Osteocyte (in vitro differentiated cells): ENCODE measurements at regions not wholly inside any gene's neighbourhood (a gene's known extent, or its start where the extent isn't known, plus 50 kb on each side); places are given as distances from the start of the nearest gene placed in this dataset.

Experiments
- DNase-seq: peaks from one replicate; pipeline ENCODE4 v3.0.0; 2021; ENCODE audit warnings: mixed read lengths; ENCODE audit not compliant: unreplicated experiment; ENCODE audit errors: extremely low spot score
- H3K27ac Mint-ChIP-seq: one replicate; pipeline ENCODE4 v1.8.0; 2021; ENCODE audit warnings: mild to moderate bottlenecking, mixed read lengths; ENCODE audit not compliant: unreplicated experiment
- H3K27me3 Mint-ChIP-seq: one replicate; pipeline ENCODE4 v1.8.0; 2021; ENCODE audit warnings: mixed read lengths; ENCODE audit not compliant: unreplicated experiment
- H3K36me3 Mint-ChIP-seq: one replicate; pipeline ENCODE4 v1.8.0; 2021; ENCODE audit warnings: mixed read lengths; ENCODE audit not compliant: unreplicated experiment
- H3K4me1 Mint-ChIP-seq: one replicate; pipeline ENCODE4 v1.8.0; 2021; ENCODE audit warnings: mixed read lengths; ENCODE audit not compliant: unreplicated experiment
- H3K4me3 Mint-ChIP-seq: one replicate; pipeline ENCODE4 v1.8.0; 2021; ENCODE audit warnings: mild to moderate bottlenecking, moderate library complexity, mixed read lengths; ENCODE audit not compliant: unreplicated experiment
- H3K9me3 Mint-ChIP-seq: one replicate; pipeline ENCODE4 v1.8.0; 2021; ENCODE audit warnings: mixed read lengths; ENCODE audit not compliant: unreplicated experiment
- CTCF ChIP-seq: fragments of 200-600 bp; sonication (generic); IDR thresholded peaks from 2 replicates; pipeline ENCODE4 v1.5.0; 2021; ENCODE audit warnings: antibody characterized with exemption, mild to moderate bottlenecking, moderate library complexity

DNA sequence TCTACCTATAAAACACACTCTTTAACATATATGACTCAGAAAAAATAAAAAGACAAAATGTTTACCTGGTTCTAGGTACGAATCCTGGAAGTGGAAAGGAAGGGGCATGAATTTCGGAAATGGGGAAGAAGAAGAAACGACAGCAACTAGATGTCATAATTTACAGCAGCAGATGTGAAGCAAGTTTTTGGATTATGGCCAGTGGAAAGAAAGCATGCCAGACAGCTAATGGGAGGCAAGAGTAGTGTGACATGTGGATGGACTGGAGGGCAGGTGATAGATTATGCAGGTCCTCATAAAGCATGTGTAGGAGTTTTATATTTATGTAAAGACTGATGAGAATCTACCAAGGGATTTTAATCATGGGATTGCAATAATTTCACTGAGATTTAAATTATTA, 279.0 kb upstream of the TACR3 start:
- H3K27me3 Mint-ChIP-seq: no peaks in the 10 kb centered on the region
- H3K36me3 Mint-ChIP-seq: no peaks in the 10 kb centered on the region
- no peak overlapping the region for H3K4me3 Mint-ChIP-seq
- H3K27ac Mint-ChIP-seq: no peak overlapping the region
- TF ChIP-seq CTCF: no peak
- peaks cover 25% of the 10 kb centered on the region for H3K9me3 Mint-ChIP-seq
- no peaks in the 10 kb centered on the region for H3K4me1 Mint-ChIP-seq
- DNase-seq: no peak

DNA sequence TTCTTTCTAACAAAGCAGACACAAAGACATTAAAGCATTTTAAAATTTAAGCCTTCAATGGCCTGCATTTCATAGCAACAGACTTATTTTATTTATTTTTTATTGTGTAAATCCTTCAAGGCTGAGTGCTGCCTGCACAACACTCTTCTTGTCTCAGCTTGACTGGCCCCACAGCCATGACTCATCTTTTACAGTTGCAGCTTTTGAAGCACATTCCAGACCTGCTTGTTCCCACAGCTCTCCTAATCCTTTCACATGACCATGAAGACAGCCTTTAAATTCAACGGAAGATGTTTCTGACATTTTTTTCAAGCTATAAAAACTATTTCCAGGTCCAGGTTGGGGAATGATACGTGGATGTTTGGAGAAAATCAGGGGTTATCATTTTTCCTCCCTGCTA, 276.9 kb upstream of the TACR3 start:
- TF ChIP-seq CTCF: no peak
- no peaks in the 10 kb centered on the region for H3K36me3 Mint-ChIP-seq
- no peak overlapping the region for H3K27ac Mint-ChIP-seq
- H3K4me3 Mint-ChIP-seq: no peak overlapping the region
- DNase-seq: no peak
- H3K4me1 Mint-ChIP-seq: no peaks in the 10 kb centered on the region
- H3K27me3 Mint-ChIP-seq: no peaks in the 10 kb centered on the region
- peaks cover 24% of the 10 kb centered on the region for H3K9me3 Mint-ChIP-seq

GRCh38 chr4:103996064-103996463, 276.3 kb upstream of the TACR3 start:
- Mint-ChIP-seq H3K9me3 (peaks cover 28% of the 10 kb centered on the region), H3K36me3 (no peaks in the 10 kb centered on the region), H3K4me1 (no peaks in the 10 kb centered on the region), H3K27ac (no peak overlapping the region), H3K27me3 (no peaks in the 10 kb centered on the region), H3K4me3 (no peak overlapping the region)
- TF ChIP-seq CTCF: no peak
- no peak for DNase-seq

DNA sequence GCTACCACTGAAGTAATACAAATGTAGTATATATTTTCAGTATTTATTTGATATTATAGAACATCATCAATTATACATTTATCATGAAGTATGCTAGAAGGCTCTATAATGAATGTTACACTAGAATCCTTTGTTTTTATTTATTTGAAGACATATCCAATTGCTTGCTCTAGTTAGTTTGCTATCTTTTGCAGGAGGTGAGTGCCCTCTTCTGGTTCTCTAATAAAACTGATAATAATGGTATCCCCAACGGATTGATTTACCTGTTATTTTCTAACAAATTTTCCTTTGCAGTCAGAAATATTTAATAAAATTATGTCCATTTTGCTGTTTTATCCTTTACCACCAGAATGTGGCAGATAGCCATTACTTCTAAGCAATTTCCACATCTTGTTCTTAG, 274.3 kb upstream of the TACR3 start:
- no peaks in the 10 kb centered on the region for H3K4me1 Mint-ChIP-seq
- no peak overlapping the region for H3K4me3 Mint-ChIP-seq
- H3K27me3 Mint-ChIP-seq: no peaks in the 10 kb centered on the region
- no peak overlapping the region for H3K27ac Mint-ChIP-seq
- H3K9me3 Mint-ChIP-seq: peaks cover 35% of the 10 kb centered on the region
- TF ChIP-seq CTCF: no peak
- no peak for DNase-seq
- H3K36me3 Mint-ChIP-seq: no peaks in the 10 kb centered on the region

GRCh38 chr4:103982454-103982853, 262.7 kb upstream of the TACR3 start:
- no peak for TF ChIP-seq CTCF
- Mint-ChIP-seq H3K27ac (no peak overlapping the region), H3K4me3 (no peak overlapping the region), H3K4me1 (no peaks in the 10 kb centered on the region), H3K27me3 (no peaks in the 10 kb centered on the region), H3K9me3 (peaks cover 9% of the 10 kb centered on the region), H3K36me3 (no peaks in the 10 kb centered on the region)
- DNase-seq: no peak
